HG02623 (cell line): ENCODE measurements at regions not wholly inside any gene's neighbourhood (a gene's known extent, or its start where the extent isn't known, plus 50 kb on each side); places are given as distances from the start of the nearest gene placed in this dataset.

Source experiments
- ATAC-seq: cut with Tn5 transposase; IDR thresholded peaks from one replicate; pipeline ENCODE4 v1.9.1; 2021; ENCODE audit warnings: moderate library complexity; ENCODE audit not compliant: unreplicated experiment

DNA sequence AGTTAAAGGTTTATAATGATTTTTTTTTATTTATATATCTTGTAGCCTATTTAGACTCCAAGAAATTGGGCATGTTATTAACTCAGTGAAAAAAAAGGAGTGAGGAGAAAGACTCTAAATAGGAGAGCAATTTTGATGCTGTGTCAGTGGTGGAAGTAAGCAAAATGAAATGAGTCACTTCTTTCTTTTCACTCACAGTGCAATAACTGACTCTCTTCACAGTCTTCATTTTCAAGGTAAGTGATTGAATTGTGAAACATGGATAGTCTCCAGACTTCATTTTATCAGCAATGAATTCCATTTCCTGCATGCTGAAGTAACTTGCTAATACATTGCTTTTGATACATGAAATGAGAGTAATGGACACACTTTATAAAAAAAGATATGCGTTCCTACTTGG lies 2271.5 kb downstream of the PCDH7 start:
- no peak for ATAC-seq

DNA sequence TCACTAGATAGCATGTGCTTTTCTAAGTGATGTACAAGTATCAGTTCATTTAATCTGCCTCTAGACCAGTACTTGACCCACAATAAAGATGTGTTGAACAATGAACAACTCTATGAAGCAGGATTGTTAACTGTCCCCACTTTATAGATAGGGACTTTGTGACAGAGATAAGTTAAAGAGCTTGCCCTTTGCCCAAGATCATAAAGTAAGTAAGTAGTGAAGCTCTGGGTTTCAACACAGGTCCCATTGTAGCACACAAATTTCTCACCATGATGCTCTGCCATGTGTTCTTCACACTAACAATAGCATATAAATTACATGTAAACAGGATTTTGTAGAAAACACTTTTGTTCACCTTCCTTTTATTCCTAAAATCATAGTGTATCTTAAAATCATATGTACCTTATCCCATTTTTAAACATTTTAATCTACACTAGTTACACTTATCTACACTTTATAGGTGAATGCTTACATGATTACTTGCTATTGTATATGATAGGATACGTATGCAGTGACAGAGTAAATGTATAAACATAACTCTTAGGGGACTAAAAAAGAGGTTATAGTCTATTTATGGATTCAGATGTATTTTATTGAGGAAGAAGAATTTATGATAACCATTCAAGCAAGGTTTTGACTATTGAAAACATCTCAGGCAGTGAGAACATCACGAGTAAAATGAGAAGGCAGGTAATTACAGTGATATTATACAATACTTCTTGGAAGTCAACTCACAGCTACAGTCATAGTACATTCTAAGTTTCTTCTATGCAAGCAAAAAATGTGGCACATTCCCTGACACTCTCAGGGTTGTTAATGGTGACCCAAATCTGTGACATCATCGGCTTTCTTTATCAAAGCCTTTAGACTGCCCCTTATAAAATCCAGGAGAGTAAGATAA lies 2275.1 kb downstream of the PCDH7 start:
- no peak for ATAC-seq

DNA sequence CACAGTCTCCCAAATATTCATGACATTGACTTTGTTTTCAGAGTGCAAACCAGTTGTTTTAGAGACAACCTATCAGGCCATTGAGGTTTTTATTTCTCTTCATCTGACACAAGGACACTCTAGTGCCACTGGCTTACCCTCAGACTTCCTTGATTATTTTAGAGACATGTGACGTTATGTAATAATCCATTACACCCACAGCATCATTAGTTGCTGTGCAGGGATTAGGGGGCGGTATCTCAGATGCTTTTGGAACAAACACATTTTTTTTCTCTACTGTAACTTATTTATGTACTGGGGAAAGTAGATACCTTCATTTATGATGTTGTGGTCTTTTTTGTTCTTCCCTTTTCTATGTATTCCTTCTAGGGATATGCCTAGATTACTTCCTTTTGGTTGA lies 2293.1 kb downstream of the PCDH7 start:
- no peak for ATAC-seq

DNA sequence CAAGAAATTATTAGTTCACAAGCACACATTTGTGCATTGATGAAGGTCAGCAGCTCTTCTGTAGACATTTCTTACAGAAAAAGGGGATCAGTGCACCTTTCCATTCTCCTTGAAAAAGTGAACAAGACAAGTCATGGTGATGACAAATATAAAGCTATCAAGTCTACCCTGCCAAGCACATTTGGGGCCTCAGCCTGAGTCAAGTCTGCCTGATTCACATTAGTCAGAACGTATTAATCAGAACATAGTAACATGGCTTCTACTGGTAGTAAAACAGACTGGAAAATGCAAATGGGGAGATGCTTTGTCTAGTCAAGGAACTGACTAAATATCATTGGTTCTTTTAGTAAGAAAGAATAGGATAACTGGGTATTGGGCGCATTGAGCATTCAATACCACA lies 2305.1 kb downstream of the PCDH7 start:
- no peak for ATAC-seq

DNA sequence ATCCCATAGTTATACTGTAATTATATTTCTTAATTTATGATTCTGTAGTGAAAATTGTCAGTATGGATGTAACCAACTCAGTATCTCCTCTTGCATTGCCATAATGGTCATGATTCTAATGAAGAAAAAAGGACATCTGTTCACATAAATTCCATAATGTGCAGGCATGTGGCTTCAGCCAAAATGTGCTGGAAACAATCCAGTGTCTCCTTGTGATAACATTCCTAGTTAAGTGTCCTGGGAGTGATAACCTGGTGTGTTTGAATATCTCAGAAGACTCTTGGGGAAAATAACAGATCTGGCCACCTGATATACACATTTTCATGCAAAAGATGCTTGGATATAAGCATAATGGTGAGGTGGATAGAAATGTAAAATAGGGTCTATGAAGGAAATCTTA lies 2309.8 kb downstream of the PCDH7 start:
- ATAC-seq = no peak

DNA sequence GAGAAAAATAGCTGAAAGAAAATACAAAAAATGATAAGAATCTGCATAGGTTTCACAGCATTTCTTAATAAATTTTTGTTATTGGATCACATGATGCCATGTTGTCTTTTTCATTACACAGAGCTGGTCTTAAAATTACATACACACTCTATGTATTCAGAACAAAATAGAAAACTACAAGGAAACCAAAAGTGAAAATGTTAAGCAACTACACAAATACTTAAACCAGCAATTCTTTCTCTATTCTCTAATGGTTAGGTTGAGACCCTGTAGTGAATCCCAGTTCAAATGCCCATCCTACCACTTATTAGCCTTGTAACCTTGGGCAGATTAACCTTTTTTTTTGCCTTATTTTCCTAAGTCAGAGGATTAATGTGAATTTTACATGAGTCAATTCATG lies 2311.2 kb downstream of the PCDH7 start:
- ATAC-seq = no peak

DNA sequence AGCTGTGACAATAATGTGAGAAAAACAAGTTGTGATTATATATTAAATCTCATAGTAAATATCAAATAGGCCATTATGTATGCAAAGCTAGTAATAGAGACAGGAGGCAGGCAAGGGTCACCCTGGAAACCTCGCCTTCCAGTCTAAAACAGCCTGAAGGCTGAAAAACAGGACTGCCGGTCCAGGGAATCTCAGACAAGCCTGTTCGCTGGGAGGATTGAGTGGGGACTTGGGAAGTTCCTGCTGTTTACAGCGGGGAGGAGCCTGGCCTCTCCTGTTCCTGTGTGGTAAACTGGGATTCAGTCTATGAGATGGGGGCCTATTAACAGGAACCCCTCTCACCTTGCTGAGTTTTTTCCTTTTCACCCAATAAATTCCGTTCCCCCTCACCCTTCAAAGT lies 2317.3 kb downstream of the PCDH7 start:
- ATAC-seq = no peak

DNA sequence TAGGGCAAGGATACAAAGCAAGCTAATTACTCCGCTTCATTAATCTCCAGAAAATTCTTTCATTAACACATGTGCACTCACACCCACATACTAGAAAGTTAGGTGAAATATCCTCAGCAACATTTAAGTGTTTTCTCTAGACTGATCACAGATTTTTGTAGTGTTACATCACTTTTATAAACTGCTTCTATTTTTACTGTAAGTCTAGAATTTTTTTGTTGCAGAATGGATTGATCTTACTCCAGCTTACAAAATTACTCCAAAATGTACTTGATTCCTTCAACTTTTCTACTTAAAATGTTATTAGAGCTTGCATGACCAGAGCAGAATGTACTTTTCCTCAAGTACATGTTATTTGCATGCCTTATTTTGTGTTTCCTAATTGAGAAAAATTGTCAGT lies 2325.2 kb downstream of the PCDH7 start:
- ATAC-seq = no peak

DNA sequence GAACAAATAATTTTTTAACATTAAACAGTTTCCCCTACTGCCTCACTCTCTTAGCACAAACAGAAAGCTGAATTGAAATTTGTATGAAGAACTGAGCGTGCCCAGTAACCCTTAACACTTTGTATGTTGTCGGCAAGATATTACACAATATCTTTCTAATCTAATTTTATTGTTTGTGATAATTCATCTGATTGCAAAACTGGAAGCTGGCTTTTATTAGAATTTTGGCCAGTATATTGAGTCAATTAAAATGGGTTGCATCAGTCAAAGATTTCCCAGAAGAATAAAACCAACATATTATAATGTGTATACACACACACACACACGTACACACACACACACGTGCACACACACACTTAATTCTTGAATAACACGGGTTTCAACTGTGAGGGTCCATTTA lies 2332.1 kb downstream of the PCDH7 start:
- ATAC-seq = no peak

DNA sequence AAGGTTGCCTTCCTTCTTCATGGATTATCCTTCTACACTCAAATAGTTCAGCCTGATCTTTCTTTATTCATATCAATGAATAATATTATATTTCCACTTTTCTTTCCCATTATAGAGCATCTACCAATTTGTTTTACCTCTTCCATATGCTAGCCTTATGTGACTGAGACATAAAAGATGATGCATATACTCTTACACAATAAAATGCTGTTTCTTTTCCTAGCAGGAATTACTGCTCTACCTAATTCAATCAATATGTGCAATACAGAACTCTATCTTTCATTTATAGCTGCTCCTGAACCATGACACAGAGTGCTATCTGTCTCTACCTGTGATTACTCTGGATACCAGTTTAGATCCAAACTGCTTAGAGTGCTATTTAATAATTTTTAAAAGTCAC lies 2334.0 kb downstream of the PCDH7 start:
- ATAC-seq = no peak

DNA sequence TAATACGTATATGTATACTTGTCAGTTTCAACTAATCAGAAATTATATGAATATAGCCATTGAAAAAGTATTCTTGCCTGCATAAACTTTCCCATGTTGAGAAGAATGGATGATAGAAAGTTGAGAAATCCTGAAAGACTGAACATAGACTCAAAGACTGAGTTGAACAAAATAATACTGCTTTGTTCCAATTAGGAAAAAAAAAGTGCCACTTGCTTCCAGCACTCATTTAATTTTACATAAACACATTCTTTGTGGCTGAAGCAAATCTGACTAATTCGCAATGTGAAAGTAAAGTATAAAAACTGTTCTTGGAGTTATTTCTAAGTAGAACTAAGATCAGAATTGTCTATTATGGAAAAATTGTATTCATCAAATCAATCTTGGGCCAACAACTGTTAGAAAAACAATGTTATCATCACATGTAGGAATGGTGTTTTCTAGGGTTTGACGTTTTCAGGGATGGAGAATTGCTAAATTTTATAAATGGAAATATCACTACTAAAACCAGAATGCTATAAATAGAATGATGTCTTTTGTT lies 2334.6 kb downstream of the PCDH7 start:
- no peak for ATAC-seq

DNA sequence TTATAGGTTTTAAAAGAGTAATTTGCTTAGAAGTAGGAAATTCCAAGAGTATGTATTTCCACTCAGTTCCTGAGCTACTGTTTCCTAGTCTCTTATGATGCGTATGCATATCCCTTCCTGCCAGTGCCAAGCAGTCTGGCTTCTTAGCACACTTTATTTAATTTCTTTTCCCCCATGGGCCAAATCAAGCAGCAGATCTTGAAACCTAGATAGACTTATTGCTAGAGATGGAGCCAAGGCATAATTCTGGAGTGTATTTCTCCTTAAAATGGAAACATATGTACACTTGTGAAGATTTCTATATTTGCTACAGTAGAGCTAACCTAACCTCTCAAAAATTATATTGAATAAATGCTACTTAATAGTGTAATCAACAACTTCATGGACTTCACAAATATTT lies 2337.6 kb downstream of the PCDH7 start:
- no peak for ATAC-seq

DNA sequence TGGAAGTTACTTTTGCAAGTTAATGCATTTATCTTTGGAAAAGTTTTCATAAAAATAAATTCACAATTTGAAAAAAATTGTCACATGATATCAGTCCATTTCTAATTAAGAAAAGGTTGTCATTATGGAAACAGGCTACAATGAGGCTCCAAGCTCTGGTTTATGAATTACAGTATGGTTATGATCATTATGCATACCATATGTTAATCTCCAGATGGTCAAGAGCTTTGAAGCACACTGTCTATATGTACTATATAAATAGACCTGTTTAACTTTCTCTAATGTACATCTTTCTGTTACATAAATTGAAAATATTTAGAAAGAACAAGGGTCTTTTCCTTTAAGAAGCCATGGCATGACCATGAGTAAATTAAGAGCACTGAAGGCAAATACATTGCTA lies 2338.8 kb downstream of the PCDH7 start:
- ATAC-seq = no peak

DNA sequence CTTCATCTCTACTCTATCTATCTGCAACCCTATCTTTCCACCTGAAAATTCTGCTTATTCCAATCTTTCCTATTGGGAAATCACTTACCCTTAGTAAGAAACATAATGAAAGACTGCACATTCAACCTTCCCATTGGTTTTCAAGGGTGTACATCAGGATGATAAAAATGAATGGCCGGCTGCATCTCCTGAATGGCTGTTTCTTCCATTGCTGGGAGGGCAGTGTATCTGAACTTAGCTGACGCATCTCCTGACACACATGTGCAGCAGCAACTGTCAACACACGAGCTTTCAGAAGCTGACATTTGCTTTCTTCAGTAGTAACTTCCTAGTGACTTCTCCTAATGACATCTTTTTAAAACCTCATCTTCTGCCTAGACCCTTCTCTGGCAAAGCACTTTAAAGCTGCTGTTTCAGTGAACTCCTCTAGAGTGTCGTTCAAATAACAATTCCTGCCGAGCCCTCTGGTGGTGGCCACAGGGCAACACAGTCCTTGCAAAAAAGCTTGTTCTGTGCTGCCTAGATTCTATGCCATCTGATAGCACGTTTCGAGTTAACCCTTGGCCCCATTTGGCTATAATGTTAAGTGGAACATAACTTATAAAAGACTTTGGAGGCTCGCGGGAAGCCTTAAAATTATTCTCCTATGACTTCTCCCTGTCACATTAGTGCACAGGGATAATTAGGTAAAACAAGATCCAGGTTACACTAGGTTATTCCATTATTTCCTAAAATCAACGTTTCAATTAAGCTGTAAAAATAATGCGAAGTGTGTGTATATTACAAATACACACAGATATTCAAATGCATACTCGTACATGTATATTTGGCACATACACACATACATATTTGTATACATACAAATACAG lies 2340.7 kb downstream of the PCDH7 start:
- peak; percentile 91 for ATAC-seq

DNA sequence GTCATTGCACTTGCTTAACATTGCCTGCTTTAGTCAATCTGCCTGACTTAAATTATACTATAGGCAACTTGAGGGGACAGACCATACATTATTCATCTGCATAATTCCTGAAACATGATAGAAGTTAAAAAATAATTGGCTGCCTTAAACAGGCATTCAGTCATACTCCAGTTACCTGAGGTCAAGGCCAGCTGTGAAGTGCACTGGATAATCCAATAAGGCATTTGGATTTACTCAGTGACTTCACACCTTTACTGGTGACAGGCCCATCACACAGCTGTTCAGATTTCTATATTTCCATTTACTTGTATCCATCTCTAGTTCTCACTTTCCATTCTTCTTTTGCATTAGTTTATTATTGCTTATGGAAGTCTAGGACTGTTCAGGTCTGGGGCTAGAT lies 2341.6 kb downstream of the PCDH7 start:
- no peak for ATAC-seq

DNA sequence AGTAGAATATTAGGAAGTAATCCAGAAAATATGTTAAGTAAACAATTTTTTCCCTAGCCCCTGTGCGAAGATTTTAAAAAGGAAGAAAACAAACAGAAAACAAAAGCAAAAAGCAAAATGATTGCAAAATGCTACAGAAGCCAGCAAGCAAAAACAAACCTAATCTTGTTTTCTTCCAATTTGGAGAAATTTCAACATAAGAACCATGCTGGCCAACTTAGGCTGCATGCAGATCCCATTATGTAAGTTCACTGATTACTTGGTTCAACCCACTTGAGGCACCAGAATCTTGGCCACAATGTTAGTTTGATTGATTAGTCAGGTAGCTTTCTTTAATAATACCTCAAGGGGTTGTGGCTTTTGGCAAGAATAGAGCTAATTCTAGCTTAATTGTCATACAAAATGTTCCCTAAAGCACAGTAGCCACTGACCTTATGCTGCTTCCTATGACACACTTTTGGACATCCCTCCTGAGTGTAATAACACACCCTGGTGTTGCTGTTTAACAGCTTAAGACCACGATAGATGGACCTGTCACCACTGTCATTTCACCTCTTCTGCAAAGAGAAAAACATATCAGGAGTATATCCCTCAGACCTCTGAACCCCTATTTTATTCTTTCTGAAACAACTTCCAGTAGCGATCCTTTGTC lies 2342.1 kb downstream of the PCDH7 start:
- ATAC-seq = no peak

DNA sequence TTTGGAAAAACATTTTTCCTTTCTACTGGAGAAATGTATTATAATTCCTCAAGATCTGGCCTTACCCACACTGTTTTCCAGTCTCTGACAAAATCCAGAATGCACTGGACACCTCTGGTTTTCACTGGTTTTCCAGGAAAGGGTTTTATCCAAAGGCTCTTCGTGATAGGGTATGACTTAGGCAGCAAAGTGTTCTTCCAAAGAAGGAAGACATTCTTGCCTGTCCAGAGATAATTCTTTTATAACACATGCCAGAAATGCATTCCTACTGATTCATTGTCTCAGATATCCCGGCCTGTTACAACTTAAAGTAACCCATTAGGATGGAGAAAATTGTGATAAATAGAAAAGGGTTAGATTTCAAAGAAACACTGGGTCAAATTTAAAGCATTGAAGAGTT lies 2343.1 kb downstream of the PCDH7 start:
- no peak for ATAC-seq

DNA sequence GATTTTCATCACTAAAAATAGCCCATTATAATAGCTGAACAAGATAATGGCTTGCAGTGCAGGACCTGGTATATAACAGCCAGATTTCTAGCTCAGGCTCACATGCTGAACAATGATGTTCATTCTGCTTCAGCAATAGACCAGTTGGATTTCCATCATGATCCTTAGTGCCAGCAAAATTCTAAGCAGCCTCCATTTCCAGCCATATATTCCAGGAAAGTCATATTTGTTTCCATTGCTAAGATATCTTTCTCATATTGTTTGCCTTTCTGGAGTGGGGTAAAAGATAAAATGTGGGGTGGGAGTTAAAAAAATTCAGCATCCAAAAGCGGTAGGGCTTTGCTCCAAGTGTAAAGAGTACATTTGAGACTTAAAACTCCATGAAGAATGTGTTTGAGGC lies 2344.1 kb downstream of the PCDH7 start:
- ATAC-seq = no peak

DNA sequence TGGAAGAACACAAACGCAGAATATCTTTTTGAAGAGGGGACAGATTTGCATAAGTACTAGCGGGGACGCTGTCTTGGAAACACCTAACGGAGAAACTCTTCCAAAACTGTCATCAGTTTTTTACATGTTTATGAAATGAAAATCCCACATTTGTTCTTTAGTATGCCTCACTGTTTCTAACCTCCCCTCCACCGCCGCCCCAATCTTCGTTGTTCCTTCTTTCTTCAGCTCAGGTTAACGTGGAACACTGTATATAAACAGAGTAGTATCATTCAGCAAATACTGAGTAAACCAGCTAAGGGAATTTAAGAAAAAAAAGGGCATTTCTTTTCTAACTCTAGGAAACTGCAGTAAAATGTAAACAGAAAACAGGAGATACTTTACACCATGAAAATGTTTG lies 2345.6 kb downstream of the PCDH7 start:
- no peak for ATAC-seq

DNA sequence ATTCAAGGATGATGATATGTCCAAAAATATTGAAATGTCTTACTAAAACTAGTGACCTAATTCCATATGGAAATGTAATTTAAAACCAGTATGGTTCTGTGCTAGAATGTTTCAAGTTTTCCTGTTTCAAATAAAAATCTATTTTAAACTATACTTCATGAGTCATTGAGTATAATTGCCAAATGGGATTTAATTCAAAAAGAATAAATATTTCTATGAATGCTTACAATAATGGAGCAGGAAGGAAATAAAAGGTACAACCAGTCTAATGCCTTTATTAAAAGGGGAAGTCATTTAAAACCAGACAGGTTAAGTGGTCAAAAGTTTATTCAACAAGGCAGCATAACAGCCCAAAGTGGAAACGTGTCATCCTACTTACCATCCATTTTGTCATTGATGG lies 2347.1 kb downstream of the PCDH7 start:
- ATAC-seq = no peak

DNA sequence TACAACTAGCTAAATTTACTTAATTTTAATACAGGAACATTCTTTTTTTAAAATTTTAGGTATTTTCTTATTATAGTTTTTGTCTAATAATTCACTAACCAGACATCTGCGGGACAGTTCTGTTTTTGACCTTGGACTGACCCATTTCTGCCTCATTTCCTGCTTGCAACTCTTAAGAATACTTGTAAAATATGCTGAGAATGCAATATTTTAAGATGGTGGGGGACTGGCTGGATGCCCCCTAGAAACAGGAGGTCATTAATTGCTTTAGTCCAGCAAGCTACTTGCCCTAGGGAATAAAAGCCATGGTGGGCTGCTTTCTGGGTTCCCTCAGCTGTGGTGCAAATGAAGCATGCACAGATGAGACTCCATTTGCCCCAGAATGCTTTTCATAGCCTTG lies 2348.4 kb downstream of the PCDH7 start:
- no peak for ATAC-seq
